GM12874 (cell line): ENCODE measurements at regions not wholly inside any gene's neighbourhood (a gene's known extent, or its start where the extent isn't known, plus 50 kb on each side); places are given as distances from the start of the nearest gene placed in this dataset.

Experiments used
- TF ChIP-seq, protein P1 (sequence below): IDR thresholded peaks from 2 replicates; pipeline ENCODE4 v1.5.1; 2011; ENCODE audit warnings: low read depth, mild to moderate bottlenecking, control low read depth, low read length, moderate library complexity; ENCODE audit not compliant: insufficient read depth

DNA sequence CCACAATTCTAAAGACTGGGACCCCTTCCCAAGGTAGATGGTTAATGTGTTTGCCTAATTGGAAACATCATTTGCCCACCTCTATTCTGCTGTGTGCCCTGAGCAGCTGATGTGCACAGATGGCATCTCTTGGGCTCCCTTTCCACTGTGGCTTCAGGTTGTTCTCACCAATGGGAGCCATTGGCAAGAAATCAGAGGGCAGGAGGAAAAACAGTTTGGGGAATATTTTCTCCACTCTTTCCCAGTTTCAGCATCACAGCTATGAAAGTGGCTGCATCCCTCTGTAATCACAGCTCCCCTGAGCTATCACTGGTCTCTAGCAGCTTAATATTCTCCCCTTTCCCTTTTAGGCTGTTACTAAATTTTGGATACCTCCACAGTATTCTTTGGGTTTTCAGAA, 911.6 kb upstream of the SEMA6A start:
- TF ChIP-seq, protein P1, sequence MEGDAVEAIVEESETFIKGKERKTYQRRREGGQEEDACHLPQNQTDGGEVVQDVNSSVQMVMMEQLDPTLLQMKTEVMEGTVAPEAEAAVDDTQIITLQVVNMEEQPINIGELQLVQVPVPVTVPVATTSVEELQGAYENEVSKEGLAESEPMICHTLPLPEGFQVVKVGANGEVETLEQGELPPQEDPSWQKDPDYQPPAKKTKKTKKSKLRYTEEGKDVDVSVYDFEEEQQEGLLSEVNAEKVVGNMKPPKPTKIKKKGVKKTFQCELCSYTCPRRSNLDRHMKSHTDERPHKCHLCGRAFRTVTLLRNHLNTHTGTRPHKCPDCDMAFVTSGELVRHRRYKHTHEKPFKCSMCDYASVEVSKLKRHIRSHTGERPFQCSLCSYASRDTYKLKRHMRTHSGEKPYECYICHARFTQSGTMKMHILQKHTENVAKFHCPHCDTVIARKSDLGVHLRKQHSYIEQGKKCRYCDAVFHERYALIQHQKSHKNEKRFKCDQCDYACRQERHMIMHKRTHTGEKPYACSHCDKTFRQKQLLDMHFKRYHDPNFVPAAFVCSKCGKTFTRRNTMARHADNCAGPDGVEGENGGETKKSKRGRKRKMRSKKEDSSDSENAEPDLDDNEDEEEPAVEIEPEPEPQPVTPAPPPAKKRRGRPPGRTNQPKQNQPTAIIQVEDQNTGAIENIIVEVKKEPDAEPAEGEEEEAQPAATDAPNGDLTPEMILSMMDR: no peak

DNA sequence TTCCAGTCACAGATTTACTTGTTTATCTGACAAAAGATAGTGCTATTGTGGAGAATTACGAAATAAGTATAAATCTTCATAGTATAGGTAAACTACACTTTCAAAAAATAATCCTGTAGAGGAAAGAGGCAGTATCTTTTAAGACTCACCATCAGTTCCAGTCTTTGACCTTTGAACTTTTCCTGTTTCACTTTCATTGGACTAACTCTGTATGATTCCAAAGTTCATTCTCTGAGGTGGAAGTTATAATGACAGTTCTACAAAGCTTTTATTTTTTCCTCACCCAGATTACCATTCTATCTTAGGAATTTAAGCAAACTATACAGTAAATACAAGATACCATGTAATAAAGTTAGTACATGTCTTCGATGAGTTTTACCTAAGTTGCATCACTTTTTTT, 901.3 kb upstream of the SEMA6A start:
- TF ChIP-seq, protein P1: no peak

DNA sequence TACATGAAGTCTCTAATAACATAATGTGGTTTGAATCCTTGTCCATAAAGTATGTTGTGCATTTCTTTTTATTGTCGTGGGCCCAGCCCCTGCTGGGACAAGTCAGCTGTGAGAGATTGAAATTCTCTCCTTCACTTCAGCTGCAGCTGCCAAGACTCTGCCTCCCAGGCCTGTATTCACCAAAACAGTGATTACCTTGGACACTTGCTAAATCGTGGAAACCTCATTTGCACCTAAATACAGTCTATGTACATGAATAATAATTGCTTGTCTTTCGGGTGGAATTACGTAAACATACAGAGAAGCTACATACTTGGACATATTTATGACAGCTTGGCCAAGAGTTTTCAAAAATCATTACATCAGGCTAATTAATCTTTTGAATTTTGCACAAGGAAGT, 898.5 kb upstream of the SEMA6A start:
- TF ChIP-seq, protein P1: no peak

DNA sequence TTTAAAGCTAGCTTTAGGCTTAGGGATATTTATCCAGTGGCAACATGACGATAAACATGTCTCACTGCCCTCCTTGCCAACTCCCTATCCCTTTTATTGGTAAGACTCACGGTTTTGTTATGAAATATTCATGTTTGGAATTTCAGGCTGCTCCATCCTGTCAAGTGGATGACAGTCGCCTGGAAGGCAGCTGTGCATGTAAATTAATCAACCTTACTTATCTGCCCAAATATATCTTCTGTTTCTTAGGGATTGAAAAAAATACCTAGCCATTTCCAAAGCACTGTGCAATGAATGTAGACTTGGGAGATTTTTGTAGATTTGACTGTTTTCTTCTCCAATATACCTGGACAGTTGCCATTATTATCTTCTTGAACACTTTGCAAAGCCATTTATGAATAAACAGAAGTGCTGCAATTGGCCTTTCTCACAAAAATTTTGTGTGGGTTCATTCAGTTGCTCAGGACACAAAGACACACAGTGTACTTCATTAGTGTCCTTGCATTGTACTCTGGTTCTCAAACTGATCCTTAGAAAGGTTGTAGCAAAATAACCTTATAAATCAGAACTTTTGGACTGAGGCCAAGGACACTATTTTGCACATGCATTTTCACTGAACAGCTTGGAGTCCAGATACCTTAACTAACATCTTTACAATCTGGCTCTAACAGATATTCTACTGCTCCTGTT, 889.4 kb upstream of the SEMA6A start:
- TF ChIP-seq, protein P1: no peak

DNA sequence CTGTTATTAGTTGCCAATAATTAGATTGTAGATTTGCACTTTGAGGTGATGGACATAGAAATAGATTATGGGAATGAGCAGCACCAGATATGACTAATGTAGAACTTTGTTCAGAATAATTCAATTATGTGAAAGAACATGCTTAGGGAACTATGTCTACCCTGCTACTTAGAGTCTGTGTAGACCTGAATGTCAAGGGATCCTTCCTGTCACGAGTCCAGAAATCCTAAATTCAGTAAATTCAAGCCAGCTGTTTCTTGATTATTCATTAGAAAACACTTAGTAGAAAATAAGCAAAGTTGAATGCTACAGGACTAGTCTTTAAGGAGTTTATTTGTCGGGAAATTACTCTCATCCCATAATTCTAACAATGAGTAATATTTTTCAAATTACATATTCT, 887.3 kb upstream of the SEMA6A start:
- TF ChIP-seq, protein P1: no peak

DNA sequence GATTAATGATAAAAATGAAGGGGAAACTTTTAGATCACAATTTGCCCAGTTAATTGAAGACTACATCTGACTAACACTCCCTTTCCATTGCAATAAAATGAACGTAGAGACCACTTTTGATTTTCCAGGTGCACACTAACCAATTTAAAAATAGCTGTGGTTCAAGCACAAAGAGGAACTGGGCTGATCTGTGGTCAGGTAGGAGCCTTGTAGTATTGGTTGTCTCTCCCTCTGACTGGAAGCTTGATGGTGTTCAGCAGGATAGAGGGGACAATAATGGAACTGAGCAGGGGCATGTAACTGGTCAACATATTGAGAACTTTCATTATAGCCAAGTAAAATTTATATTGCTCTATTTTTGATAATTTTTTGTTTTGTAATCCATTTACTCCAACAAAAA, 886.8 kb upstream of the SEMA6A start:
- TF ChIP-seq, protein P1: no peak

DNA sequence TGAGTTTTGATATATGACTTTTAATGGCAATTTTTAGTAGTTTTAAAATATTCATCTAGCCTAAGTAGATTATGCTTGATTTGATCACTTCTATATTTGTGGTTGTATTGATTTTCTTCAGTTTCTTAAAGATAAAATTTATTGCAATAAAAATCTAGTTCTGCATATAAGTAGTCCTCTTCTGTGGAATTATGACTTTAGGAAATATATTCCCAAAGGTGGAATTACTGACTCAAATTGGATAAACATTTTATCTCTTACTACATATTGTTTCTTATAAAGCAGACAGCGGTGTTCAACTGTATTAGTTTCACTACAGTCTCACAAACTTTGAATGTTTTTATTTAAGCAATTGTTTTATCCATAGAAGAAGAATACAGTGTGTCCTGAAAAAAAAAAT, 883.0 kb upstream of the SEMA6A start:
- TF ChIP-seq, protein P1: no peak
